Activated effector memory CD4-positive, alpha-beta T cell treated with Interleukin-2 at 50 U/mL for 16 hours (primary cell): ENCODE measurements at regions not wholly inside any gene's neighbourhood (a gene's known extent, or its start where the extent isn't known, plus 50 kb on each side); places are given as distances from the start of the nearest gene placed in this dataset.
A peak's percentile ranks its signal among the peaks of the same experiment; 100 is the strongest.
"Not testable (repeated sequence)": the region's sequence is repeated elsewhere in the genome, so short reads cannot be mapped to it uniquely, and the experiment has no call there.

Experiments used
- DNase-seq: peaks from one replicate; pipeline ENCODE4 v3.0.0-alpha.2; 2020

- no peak for DNase-seq
These were observed 125.3 kb downstream of the BDH1 start for GRCh38 chr3:197430502-197430901.

GRCh38 chr3:197428952-197429351 is 126.8 kb downstream of the BDH1 start:
- DNase-seq = no peak

- DNase-seq = peak; percentile 13
These were observed 127.5 kb downstream of the BDH1 start for GRCh38 chr3:197428117-197428801.

- DNase-seq = no peak
These were observed 128.6 kb upstream of the DLG1 start for GRCh38 chr3:197427021-197427420.

- no peak for DNase-seq
These were observed 127.7 kb upstream of the DLG1 start for GRCh38 chr3:197426121-197426566.

GRCh38 chr3:197425485-197426120 is 127.2 kb upstream of the DLG1 start:
- DNase-seq = no peak

- no peak for DNase-seq
These were observed 126.5 kb upstream of the DLG1 start for GRCh38 chr3:197424674-197425484.

- no peak for DNase-seq
These were observed 125.9 kb upstream of the DLG1 start for GRCh38 chr3:197424266-197424665.

GRCh38 chr3:197423376-197423775 is 125.0 kb upstream of the DLG1 start:
- no peak for DNase-seq

- no peak for DNase-seq
These were observed 124.1 kb upstream of the DLG1 start for GRCh38 chr3:197422506-197422905.

GRCh38 chr3:197421021-197421420 is 122.6 kb upstream of the DLG1 start:
- no peak for DNase-seq

- no peak for DNase-seq
These were observed 122.2 kb upstream of the DLG1 start for GRCh38 chr3:197420566-197420965.

GRCh38 chr3:197420115-197420514 is 121.7 kb upstream of the DLG1 start:
- DNase-seq = no peak

- no peak for DNase-seq
These were observed 121.3 kb upstream of the DLG1 start for GRCh38 chr3:197419696-197420095.

GRCh38 chr3:197417911-197418618 is 119.7 kb upstream of the DLG1 start:
- DNase-seq = no peak

- DNase-seq = no peak
These were observed 119.0 kb upstream of the DLG1 start for GRCh38 chr3:197417441-197417840.

GRCh38 chr3:197411899-197412298 is 113.5 kb upstream of the DLG1 start:
- DNase-seq = not testable (repeated sequence)

GRCh38 chr3:197410170-197410569 is 111.8 kb upstream of the DLG1 start:
- DNase-seq = not testable (repeated sequence)

- DNase-seq = no peak
These were observed 110.0 kb upstream of the DLG1 start for GRCh38 chr3:197408177-197408957.

GRCh38 chr3:197407526-197407925 is 109.1 kb upstream of the DLG1 start:
- no peak for DNase-seq

- DNase-seq = no peak
These were observed 108.6 kb upstream of the DLG1 start for GRCh38 chr3:197407053-197407452.

- DNase-seq = no peak
These were observed 107.9 kb upstream of the DLG1 start for GRCh38 chr3:197406266-197406665.
